HG02884 (cell line): ENCODE measurements at regions not wholly inside any gene's neighbourhood (a gene's known extent, or its start where the extent isn't known, plus 50 kb on each side); places are given as distances from the start of the nearest gene placed in this dataset.
"Not testable (repeated sequence)": the region's sequence is repeated elsewhere in the genome, so short reads cannot be mapped to it uniquely, and the experiment has no call there.

Source experiments
- ATAC-seq: cut with Tn5 transposase; IDR thresholded peaks from one replicate; pipeline ENCODE4 v1.9.1; 2021; ENCODE audit warnings: mild to moderate bottlenecking, moderate library complexity; ENCODE audit not compliant: unreplicated experiment

DNA sequence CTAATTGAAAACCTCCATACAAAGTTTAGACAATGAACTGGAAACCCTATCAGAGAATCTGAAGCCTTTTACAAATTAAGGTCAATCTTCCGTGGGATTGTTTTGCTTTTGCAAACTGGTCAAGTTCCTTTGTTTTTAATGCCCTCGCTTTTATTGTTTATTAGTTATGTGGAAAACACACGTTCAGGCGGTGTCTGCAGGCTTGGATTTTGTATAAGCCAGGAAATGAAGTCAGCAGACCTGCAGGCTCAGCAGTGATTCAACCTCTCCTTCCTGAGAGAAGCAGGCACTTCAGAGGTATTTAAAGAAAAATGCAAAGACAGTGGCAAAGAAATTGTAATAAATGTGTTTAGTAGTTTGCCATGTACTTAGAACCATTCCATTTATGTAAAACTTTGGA, 103.4 kb upstream of the PDE10A start:
- ATAC-seq: no peak

DNA sequence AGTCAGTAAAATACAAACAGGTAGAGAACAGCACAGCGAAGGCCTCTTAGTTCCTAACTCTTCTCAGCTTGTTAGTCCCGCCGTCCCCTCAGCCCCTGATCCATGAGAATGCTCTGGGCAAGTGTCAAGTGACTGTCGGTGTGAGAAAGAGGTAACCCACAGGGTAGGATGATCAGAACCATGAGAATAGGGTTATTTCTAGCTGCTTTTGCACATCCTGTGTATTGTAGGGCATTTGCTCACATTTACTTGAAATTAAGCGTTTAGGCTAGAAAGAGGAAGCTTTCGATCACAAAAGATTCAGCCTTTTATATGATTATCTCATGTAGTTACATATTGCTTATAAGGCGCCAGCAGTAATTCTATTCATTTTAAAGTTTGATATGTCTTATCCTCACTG, 103.0 kb upstream of the PDE10A start:
- no peak for ATAC-seq

DNA sequence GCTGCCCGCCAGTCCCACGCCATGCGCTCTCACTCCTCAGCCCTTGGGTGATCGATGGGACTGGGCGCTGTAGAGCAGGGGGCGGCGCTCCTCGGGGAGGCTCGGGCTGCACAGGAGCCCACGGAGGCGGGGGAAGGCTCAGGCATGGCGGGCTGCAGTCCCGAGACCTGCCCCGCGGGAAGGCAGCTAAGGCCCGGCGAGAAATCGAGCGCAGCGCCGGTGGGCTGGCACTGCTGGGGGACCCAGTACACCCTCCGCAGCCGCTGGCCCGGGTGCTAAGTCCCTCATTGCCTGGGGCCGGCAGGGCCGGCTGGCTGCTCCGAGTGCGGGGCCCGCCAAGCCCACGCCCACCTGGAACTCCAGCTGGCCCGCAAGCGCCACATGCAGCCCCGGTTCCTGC, 102.2 kb upstream of the PDE10A start:
- not testable (repeated sequence) for ATAC-seq

DNA sequence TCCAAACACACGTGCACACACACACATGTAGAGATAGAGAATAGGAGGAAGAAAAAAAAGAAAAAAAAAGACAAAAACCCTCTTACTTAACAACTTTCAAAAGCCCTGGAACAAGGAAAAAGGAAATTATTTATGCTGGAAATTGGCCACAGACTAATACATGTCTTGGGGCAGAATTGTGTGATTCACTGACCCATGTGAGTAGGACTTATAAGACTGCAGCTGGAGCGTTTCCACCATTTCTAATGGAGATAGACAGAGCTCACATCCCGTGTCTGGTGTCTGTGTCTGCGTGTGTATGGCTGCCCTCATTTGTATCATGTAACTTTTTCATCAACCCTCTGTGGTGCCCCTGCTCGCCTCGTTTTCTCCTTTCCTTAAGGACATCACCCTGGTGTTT, 99.8 kb upstream of the PDE10A start:
- ATAC-seq: no peak

DNA sequence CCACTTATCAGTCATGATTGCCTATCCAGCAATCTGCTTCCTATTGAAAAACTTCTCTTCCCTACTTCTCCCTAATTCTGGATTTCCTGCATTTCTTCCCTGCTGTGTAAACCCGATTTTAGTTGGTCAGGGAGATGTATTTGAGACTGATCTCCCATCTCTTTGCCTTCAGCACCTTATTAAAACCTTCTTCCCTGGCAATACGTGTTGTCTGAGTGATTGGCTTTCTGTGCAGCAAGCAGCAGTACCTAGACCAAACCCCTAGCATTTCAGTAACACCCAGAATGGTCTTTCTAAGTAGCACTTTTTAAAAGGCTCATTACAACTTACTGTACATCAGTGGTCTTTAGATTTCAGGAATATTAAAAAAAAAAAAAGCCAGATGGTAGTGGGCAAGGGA, 99.1 kb upstream of the PDE10A start:
- ATAC-seq: no peak

DNA sequence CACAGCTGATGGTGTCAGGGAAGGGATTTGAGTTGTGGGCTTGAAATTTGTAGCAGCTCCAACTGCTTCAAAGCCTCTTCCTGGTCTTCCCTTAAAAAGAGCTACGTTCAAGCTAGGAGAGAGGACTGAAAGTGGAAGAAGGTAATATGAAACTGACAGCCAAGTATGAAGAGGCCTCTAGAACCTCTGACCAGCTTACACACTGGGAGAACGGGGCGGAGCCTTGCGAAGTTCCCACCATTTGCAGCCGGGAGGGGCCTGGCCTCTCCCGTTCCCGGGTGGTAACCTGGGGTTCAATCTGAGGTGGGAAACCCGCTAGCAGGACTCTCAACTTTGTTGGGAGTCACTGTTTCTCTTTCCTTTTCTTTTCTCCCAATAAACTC, 97.8 kb upstream of the PDE10A start:
- ATAC-seq: no peak

DNA sequence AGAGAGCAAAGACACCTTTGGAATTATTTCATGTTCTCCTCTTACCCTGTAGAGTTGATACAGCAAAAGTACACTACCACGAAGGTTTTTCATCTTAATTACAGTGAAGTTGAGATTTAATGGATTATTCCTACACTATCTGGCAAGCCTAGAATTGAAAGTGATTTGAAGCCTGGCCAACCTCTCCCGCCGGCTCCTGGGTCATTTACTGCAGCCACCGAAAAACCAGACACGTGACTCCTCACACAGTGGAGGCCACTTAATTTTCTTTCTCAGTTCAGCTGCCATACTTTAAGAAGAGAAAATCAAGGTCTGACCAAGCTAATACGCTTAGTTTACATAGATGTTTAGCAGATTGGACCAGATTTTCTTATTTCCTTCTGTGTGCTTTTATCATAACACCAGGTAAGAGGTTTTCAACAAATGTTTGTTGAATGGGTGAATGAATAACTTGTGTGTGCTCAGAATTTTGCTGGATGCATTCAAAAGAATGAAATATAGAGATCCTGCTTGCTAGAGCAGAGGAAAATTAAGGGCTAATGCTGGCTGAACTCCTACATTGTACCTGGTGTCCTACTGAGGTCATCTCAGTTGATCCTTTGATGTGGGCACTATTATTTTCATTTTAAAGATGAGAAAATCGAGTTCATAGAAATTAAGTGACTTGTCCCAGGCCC, 97.2 kb upstream of the PDE10A start:
- ATAC-seq: no peak

DNA sequence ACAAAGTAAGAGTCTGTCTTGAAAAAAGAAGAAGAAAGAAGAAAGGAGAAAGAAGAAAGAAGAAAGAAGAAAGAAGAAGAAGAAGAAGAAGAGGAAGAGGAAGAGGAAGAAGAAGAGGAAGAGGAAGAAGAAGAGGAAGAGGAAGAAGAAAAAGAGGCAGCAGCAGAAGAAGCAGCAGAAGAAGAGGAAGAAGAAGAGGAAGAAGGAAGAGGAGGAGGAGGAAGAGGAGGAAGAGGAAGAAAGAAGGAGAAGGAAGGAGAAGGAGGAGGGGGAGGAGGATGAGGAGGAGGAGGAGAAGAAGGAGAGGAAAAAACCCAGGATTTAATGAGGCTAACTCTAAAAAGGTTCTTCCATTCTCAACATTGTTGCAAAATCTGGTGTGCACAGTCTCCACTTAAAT, 95.4 kb upstream of the PDE10A start:
- ATAC-seq: no peak

DNA sequence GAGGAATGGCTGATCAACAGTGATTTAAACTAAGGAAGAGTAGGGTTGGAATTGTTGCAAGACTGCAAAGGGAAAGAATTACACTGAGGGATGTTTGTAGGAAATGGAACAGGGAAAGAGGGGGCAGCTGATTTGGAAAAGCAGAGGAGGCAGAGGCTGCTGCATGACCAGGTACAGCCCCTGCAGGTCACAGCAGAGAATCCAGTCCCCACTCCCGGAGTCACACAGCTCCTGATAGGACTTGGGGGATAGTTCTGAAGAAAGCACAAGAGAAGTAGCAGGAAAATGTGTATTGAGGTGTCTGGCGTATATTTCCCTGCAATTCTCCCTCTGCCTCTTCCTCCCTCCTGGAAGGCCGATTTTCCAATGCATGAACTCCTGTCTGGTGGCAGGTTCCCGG, 92.5 kb upstream of the PDE10A start:
- ATAC-seq: no peak

DNA sequence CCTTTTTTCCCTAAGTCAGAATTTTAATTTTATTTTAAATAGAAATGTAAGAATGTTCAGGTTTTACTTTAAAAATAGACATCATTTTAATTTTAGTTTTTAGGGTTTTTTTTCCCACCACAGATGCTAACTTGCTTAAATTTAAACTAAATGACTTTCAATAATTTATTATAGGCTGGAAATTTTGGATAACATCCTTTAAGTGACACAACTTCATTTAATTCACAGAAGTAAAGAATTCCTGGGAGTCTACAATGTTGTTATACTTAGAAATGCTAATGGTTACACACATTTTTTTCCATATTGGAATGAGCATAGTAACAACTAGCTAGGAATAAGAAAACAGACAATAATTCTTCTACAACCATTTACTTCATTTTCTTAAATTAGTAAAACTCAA, 90.5 kb upstream of the PDE10A start:
- no peak for ATAC-seq

DNA sequence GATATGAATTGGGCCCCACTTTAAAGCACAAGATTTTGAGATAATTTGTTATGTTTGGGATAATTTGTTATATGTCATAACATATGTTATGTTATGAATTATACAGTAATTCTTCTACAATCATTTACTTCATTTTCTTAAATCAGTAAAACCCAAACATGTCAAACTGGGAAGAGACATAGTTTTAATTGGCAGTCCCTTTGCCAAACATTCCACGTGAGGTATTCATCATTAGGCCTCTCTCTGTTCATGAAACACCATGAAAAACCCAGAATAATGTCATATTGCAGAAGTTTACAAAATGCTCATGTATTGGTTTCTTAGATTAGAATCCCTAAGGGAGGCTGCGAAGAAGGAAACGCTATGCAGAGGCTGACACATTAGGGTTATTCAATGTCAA, 89.4 kb upstream of the PDE10A start:
- no peak for ATAC-seq

DNA sequence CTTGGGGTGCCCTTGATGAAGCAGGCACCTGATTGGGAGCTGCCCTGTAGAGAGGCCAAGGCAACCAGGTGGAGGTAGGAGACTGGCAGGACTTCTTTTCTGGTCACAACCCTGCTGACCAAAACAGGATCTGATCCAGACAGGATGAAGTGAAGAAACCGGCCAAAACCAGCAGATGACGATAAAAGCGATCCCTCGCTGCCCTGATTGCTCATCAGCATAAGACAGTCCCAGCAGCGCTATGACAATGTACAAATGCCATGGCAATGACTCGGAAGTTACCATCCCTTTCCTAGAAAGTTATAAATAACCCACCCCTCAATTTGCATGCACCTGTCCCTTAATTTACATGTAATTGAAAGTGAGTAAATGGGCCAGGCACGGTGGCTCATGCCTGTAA, 88.4 kb upstream of the PDE10A start:
- ATAC-seq: no peak

DNA sequence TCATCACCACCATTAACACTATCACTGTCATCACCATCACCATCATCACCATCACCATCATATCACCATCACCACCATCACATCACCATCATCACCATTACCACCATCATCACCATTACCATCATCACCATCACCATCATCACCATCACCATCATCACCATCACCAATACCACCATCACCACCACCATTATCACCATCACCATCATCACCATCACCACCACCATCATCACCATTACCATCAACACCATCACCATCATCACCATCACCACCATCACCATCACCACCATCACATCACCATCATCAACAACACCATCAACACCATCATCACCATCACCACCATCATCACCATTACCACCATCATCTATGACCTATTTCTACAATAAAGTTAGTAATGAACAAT, 86.1 kb upstream of the PDE10A start:
- ATAC-seq: no peak

DNA sequence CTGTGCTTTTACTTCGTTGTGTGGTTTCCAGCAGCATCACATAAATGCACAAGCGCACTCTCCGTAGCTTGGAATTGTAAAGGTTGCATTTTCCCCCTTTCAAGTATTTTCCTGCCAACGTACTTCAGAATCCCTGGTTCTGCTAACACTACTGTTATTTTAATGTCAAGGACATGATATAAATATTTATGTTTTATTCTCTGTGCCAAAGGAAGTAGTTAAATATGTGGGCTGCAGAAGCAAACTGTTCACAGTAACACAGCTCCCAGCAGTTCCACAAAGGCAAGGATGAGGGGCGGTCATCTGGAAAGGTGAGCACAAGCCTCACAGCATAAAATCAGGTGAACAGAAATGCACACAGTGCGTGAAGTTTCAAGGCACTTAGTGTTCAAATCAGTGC, 85.3 kb upstream of the PDE10A start:
- ATAC-seq: no peak

DNA sequence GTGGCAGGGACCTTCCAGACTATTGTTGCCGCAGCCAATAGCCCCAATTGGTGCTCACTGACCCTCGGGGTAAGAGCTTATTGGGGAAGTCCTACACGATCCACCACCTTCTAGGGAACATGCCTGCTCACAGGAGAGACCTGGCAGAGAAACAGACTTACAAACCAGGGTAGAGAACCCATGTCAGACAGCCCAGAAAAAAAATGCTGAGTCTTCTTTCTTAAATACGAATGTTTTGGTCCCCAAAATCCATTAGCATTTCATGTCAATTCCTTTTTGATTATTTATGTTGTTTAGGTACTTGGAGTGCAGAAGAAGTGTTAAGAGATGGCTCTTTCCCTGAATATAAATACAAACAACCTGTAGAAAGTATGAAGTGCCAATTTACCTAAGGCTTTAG, 84.9 kb upstream of the PDE10A start:
- no peak for ATAC-seq

DNA sequence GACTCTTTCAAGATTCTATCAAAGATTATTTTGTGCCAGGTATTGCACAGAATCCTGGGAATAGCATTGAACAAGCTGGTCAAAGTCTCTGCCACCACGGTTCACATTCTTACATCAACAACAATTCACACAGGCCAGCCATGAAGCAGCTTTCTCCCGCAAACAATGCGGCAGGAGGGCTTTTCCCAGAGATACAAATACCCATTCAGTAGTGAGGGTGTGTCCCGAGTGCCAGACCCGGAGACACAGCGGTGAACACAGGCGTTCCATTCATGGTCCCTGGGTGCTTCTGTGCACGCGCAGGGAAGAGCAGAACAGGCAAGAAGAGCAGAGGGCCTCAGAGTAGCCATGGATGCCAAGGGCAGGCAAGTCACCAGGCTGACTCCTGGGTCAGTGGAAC, 83.3 kb upstream of the PDE10A start:
- no peak for ATAC-seq

DNA sequence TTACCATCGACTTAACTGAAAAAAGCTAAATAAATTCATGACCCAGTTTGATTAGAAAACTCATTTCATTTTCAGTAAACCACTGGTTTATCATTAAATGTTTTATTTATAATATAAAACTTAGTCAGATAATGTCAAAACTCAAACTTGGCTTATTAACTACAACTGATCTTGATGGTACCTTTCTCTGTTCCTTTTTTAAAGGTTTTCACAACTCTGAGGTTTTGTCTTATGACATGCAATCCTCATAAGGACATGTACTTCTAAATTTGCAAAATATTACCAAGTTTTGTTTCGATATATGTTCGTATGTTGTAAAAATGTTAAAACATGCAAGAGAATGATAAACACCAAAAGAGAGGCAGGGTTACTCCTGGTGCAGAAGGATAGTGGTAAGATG, 82.5 kb upstream of the PDE10A start:
- no peak for ATAC-seq

DNA sequence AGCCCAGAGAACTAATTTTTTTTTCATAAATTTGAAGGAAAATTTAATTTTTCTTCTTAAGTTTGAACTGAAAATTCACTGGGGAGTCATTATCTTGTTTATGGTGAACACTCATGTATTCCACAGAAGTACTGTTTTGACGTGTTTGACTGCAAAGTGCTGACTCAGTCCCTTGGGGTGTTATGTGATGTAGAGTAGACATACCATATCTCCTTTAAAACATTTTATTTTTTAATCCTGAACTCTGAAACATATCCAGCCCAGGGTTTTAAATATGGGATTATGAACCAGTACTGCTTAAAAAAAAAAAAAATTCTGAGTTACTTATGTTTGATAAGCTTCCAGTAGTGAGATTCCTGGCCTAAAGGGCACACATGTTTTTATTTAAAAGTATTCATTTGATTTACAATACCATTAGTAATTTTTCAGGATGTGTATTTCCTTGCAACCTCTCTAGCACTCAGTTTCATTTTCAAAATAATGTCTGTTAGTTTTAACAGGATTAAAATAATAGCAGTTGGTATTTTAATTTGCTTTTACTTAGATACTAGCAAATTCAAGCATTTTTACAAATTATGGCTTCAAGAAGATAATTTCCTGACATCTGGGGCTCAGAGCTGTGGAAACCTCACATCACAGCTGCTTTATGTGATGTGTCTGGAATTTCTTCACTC, 81.7 kb upstream of the PDE10A start:
- no peak for ATAC-seq

DNA sequence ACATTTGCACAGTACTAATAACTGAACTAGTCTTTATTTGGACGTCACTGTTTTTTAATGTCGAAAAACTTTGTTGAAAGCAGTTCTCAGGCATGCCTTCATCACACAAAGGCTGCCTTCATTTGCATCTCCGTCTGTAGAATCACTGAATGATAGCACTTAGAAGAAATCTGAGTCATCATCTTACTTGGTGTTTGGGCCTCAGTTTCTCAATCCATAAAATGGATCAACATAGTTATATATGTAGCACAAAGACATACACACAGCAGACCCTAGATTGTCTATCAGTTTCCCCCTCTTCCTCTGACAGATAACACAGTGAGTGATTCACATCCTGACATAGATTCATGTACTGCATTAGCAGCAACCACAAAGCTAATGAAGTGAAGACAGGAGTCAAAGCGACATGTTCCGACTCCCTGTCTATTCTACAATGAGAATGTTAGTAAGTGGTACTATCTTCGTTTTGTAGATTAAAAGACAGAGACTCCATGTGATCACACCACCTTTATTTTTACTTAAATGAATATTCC, 80.4 kb upstream of the PDE10A start:
- no peak for ATAC-seq

DNA sequence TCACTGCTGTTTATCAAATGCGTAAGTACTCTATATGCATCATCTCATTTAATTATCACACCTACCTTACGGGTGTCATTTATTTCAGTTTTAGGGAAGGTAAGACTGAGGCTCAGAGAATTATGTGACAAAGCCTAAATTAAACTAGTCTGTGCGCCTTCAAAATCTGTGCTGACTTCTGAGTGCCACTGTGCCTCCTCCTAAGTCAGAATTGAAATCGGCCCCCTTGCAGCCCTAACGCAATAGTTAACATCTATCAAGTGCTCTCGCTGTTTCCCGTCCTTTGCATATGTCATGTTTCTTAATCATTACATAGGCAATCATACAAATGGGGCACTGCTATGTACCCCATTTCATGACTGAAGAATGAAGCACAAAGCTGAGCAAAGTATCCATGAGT, 79.0 kb upstream of the PDE10A start:
- no peak for ATAC-seq

DNA sequence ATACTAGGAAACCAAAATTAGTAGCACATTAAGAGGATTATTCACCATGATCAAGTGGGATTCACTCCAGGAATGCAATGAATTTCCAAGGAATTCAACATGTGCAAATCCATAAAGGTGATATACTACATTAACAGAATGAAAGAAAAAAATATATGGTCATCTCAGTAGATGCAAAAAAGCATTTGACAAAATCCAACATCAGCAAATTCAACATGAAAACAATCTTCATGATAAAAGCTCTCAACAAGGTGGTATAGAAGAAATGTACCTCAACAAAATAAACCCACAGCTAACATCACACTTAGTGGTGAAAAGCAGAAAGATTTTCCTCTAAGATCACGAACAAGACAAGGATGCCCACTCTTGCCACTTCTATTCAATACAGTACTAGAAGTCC, 74.4 kb upstream of the PDE10A start:
- no peak for ATAC-seq

DNA sequence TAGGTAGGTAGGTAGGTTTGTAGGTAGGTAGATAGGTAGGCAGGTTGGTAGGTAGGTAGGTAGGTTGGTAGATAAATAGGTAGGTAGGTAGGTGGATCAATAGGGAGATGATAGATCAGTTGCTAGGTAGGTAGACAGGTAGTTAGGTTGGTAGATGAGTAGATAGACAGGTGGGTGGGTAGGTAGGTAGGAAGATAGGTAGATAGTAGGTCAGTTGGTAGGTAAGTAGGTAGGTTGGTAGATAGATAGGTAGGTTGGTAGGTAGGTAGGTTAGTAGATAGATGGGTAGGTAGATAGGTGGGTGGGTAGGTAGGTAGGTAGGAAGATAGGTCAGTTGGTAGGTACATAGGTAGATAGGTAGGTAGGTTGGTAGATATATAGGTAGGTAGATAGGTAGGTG, 72.0 kb upstream of the PDE10A start:
- no peak for ATAC-seq

DNA sequence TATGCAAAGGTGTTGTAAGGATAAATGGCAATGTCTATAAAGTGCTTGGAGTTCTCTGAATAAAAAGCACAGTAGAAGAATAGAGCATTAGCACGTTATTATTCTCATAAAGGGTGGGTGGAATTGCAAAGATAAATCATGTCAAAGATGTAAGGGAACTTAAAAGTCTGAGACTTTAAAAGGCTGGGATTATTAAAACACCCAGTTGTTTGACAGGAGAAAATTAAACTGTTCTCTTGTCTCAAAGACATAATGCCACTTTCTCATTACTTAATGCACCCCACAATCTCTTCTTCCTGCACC, 70.4 kb upstream of the PDE10A start:
- ATAC-seq: no peak
